DMS 273 (cell line): ENCODE measurements at regions not wholly inside any gene's neighbourhood (a gene's known extent, or its start where the extent isn't known, plus 50 kb on each side); places are given as distances from the start of the nearest gene placed in this dataset.
"Not testable (repeated sequence)": the region's sequence is repeated elsewhere in the genome, so short reads cannot be mapped to it uniquely, and the experiment has no call there.

ENCODE experiments used
- DNase-seq: peaks from one replicate; lab custom pipeline; 2025; ENCODE audit not compliant: unreplicated experiment; lab: John Stamatoyannopoulos, UW

GRCh38 chr2:57229706-57230105, 816.9 kb upstream of the VRK2 start:
- not testable (repeated sequence) for DNase-seq

- DNase-seq: not testable (repeated sequence)
Measured at GRCh38 chr2:57232341-57232740, 814.3 kb upstream of the VRK2 start.

GRCh38 chr2:57251495-57251894, 795.1 kb upstream of the VRK2 start:
- DNase-seq: not testable (repeated sequence)

- DNase-seq: not testable (repeated sequence)
Measured at GRCh38 chr2:57276408-57276807, 770.2 kb upstream of the VRK2 start.

- DNase-seq: no peak
Measured at GRCh38 chr2:57278451-57278850, 768.2 kb upstream of the VRK2 start.

GRCh38 chr2:57291209-57291608, 755.4 kb upstream of the VRK2 start:
- no peak for DNase-seq

GRCh38 chr2:57296795-57297517, 749.6 kb upstream of the VRK2 start:
- DNase-seq: no peak

- no peak for DNase-seq
Measured at GRCh38 chr2:57313678-57314077, 732.9 kb upstream of the VRK2 start.

- DNase-seq: no peak
Measured at GRCh38 chr2:57314682-57315081, 731.9 kb upstream of the VRK2 start.

GRCh38 chr2:57330447-57330846, 716.2 kb upstream of the VRK2 start:
- no peak for DNase-seq

- DNase-seq: no peak
Measured at GRCh38 chr2:57333221-57333620, 713.4 kb upstream of the VRK2 start.

- DNase-seq: no peak
Measured at GRCh38 chr2:57343391-57344006, 703.1 kb upstream of the VRK2 start.

GRCh38 chr2:57368190-57368589, 678.4 kb upstream of the VRK2 start:
- no peak for DNase-seq

- no peak for DNase-seq
Measured at GRCh38 chr2:57370882-57371585, 675.6 kb upstream of the VRK2 start.

- DNase-seq: no peak
Measured at GRCh38 chr2:57372237-57372984, 674.2 kb upstream of the VRK2 start.

GRCh38 chr2:57373530-57373929, 673.1 kb upstream of the VRK2 start:
- DNase-seq: no peak

GRCh38 chr2:57376985-57377384, 669.6 kb upstream of the VRK2 start:
- DNase-seq: peak; percentile 2

GRCh38 chr2:57386305-57386704, 660.3 kb upstream of the VRK2 start:
- DNase-seq: no peak

- no peak for DNase-seq
Measured at GRCh38 chr2:57396355-57397098, 650.1 kb upstream of the VRK2 start.

GRCh38 chr2:57397550-57398360, 648.9 kb upstream of the VRK2 start:
- DNase-seq: no peak
